CD8-positive, alpha-beta memory T cell (primary cell): ENCODE measurements at regions not wholly inside any gene's neighbourhood (a gene's known extent, or its start where the extent isn't known, plus 50 kb on each side); places are given as distances from the start of the nearest gene placed in this dataset.

Source experiments
- CTCF ChIA-PET: fragments of 350-600 bp; sonication (Branson Sonifier 250); formaldehyde crosslinking; loops from one replicate; lab custom pipeline; 2021; ENCODE audit warnings: antibody characterized with exemption; lab: Charles Lee
- POLR2A ChIA-PET: fragments of 350-600 bp; sonication (Branson Sonifier 250); formaldehyde crosslinking; loops from one replicate; lab custom pipeline; 2021; ENCODE audit warnings: antibody characterized with exemption; lab: Charles Lee
- DNase-seq, 5 donors: peaks; one replicate each; pipeline versions ENCODE4 v3.0.0 to v3.0.0-alpha.2; 2020 to 2022; ENCODE audit warnings: mixed read lengths in 1 of 5
- H3K27ac ChIP-seq: one replicate; pipeline ENCODE4 v1.7.0; 2013; ENCODE audit warnings: low read depth, mild to moderate bottlenecking, low read length, moderate library complexity
- H3K27me3 ChIP-seq: 2 replicates; pipeline ENCODE4 v1.7.0; 2013; ENCODE audit warnings: low read length, mild to moderate bottlenecking; ENCODE audit not compliant: insufficient read depth, poor library complexity, severe bottlenecking
- H3K36me3 ChIP-seq: 2 replicates; pipeline ENCODE4 v1.7.0; 2013; ENCODE audit warnings: mild to moderate bottlenecking, low read length, moderate library complexity; ENCODE audit not compliant: insufficient read depth
- H3K4me1 ChIP-seq: 2 replicates; pipeline ENCODE4 v1.7.0; 2013; ENCODE audit warnings: mild to moderate bottlenecking, low read length, moderate library complexity; ENCODE audit not compliant: insufficient read depth
- H3K4me3 ChIP-seq: 2 replicates; pipeline ENCODE4 v1.7.0; 2013; ENCODE audit warnings: mild to moderate bottlenecking, low read length
- H3K9me3 ChIP-seq: 2 replicates; pipeline ENCODE4 v1.7.0; 2013; ENCODE audit warnings: mild to moderate bottlenecking, low read length
- H3K27ac Mint-ChIP-seq, 8 donors: one replicate each; pipeline ENCODE4 v1.8.0; 2020 to 2021; ENCODE audit warnings: mixed read lengths in 8 of 8, mild to moderate bottlenecking in 6 of 8, inconsistent platforms in 3 of 8, moderate library complexity in 3 of 8
- H3K27me3 Mint-ChIP-seq, 2 donors: one replicate each; pipeline ENCODE4 v1.8.0; 2020 to 2021; ENCODE audit warnings: mixed read lengths in 2 of 2, mild to moderate bottlenecking in 1 of 2, moderate library complexity in 1 of 2
- H3K36me3 Mint-ChIP-seq, 3 donors: one replicate each; pipeline ENCODE4 v1.8.0; 2020 to 2021; ENCODE audit warnings: mixed read lengths in 3 of 3, inconsistent platforms in 1 of 3, mild to moderate bottlenecking in 1 of 3
- H3K4me1 Mint-ChIP-seq, 3 donors: one replicate each; pipeline ENCODE4 v1.8.0; 2020 to 2021; ENCODE audit warnings: mixed read lengths in 3 of 3, inconsistent platforms in 1 of 3, mild to moderate bottlenecking in 1 of 3
- H3K4me3 Mint-ChIP-seq, 7 donors: one replicate each; pipeline ENCODE4 v1.8.0; 2020 to 2021; ENCODE audit warnings: mixed read lengths in 7 of 7, mild to moderate bottlenecking in 6 of 7, moderate library complexity in 4 of 7, inconsistent platforms in 2 of 7
- H3K9me3 Mint-ChIP-seq, 5 donors: one replicate each; pipeline ENCODE4 v1.8.0; 2020 to 2022; ENCODE audit warnings: mixed read lengths in 5 of 5, mild to moderate bottlenecking in 3 of 5, moderate library complexity in 2 of 5, inconsistent platforms in 1 of 5

DNA sequence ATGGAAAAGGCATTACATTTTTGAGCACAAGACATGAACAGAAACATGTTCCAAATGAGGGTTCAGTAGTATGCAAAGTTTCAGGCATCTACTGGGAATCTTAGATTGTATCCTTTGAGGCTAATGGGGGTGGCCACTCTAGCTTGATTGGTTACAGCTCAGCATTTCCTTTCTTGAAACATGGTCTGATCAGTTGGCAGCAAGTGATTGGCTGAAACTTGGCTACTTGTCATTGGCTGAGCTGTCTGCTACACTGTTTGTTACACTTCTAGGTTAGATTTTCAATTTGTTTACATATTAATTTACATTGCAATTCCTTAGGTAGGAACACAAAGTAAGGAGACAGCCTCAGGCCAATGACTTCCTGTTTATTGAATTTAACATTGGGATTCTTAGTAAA, 918.0 kb upstream of the SEL1L start:
- Mint-ChIP-seq H3K27ac (no peak overlapping the region), H3K4me3 (no peak overlapping the region), H3K9me3 (peaks cover 0 to 45% (median 11%) of the 10 kb centered on the region in 5 donors), H3K4me1 (no peaks in the 10 kb centered on the region), H3K27me3 (no peaks in the 10 kb centered on the region), H3K36me3 (no peaks in the 10 kb centered on the region)
- ChIA-PET POLR2A (no interaction called here), CTCF (no interaction called here)
- H3K9me3 ChIP-seq = no peaks in the 10 kb centered on the region
- H3K4me3 ChIP-seq = no peak overlapping the region
- no peaks in the 10 kb centered on the region for H3K4me1 ChIP-seq
- no peak overlapping the region for H3K27ac ChIP-seq
- no peaks in the 10 kb centered on the region for H3K36me3 ChIP-seq
- DNase-seq = no peak
- no peaks in the 10 kb centered on the region for H3K27me3 ChIP-seq

DNA sequence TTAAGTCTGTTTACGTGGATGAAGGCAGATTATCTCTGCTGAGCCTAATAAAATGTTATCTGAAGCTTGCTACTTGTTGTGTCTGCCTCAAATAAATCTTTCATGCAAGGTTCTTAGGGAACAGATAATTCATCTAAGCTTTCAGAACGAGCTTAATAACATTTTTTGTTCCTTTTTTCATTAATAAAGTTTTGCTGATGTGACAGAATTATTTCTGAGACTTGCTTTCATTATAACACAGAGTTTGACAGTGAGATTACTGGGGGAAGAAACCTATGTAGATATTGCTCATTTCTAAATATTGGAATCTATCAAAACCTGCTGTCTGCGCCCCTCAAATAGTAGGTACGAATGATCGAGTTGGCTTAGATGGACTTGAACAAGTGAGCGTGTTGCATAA, 948.7 kb upstream of the SEL1L start:
- Mint-ChIP-seq H3K4me3 (no peak overlapping the region), H3K4me1 (no peaks in the 10 kb centered on the region), H3K9me3 (peaks cover 8 to 42% (median 12%) of the 10 kb centered on the region in 5 donors), H3K27me3 (no peaks in the 10 kb centered on the region), H3K27ac (no peak overlapping the region), H3K36me3 (no peaks in the 10 kb centered on the region)
- ChIA-PET POLR2A (no interaction called here), CTCF (no interaction called here)
- Histone ChIP-seq H3K27me3 (no peaks in the 10 kb centered on the region), H3K4me3 (no peak overlapping the region), H3K9me3 (no peaks in the 10 kb centered on the region), H3K4me1 (no peaks in the 10 kb centered on the region), H3K27ac (no peak overlapping the region), H3K36me3 (no peaks in the 10 kb centered on the region)
- no peak for DNase-seq

DNA sequence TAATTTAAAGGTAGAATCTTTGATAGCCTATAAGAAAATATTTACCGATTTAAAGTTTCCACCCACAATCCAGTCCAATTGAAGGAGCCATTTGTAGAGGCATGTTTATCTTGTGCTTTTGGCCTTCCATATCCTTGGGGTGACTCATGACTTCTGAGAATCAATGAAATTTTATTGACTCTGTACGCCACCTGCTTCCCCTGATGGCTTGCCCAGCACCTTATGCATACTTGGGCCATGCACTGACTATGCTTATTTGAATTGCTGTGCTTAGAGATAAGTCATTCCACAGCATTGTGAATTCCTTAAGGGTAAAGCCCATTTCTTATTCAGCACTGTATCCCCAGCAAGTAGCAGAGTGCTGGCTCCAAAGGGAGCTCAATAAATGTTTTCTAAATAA, 954.8 kb upstream of the SEL1L start:
- ChIA-PET POLR2A (no interaction called here), CTCF (no interaction called here)
- Histone ChIP-seq H3K27ac (no peak overlapping the region), H3K36me3 (no peaks in the 10 kb centered on the region), H3K4me1 (no peaks in the 10 kb centered on the region), H3K9me3 (no peaks in the 10 kb centered on the region), H3K27me3 (no peaks in the 10 kb centered on the region), H3K4me3 (no peak overlapping the region)
- no peaks in the 10 kb centered on the region for H3K36me3 Mint-ChIP-seq
- DNase-seq = no peak
- peaks cover 0 to 1% of the 10 kb centered on the region in 2 donors for H3K27me3 Mint-ChIP-seq
- H3K4me1 Mint-ChIP-seq = no peaks in the 10 kb centered on the region
- no peak overlapping the region for H3K4me3 Mint-ChIP-seq
- peaks cover 4 to 25% (median 7%) of the 10 kb centered on the region in 5 donors for H3K9me3 Mint-ChIP-seq
- no peak overlapping the region for H3K27ac Mint-ChIP-seq

DNA sequence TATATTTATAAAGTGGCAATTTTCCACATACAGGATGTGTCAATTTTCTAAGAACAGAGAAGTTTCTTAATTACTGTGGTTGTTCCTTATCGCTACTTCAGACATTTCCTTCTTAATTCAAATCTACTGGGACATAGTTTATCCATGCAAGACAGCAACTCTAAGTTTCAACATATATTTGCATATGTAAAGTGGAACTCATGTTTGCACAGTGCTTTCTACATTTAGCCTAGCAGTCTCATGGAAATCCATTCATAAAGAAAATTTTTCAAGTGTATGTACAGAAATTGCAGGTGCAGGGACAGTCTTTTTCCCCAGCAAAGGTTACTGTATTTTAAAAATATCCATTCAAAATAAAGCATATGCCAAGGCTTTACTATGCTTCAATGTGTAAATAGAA, 956.7 kb upstream of the SEL1L start:
- Histone ChIP-seq H3K4me1 (no peaks in the 10 kb centered on the region), H3K27ac (no peak overlapping the region), H3K36me3 (no peaks in the 10 kb centered on the region), H3K4me3 (no peak overlapping the region), H3K9me3 (no peaks in the 10 kb centered on the region), H3K27me3 (no peaks in the 10 kb centered on the region)
- no peaks in the 10 kb centered on the region for H3K4me1 Mint-ChIP-seq
- POLR2A ChIA-PET = no interaction called here
- CTCF ChIA-PET = no interaction called here
- no peak for DNase-seq
- H3K36me3 Mint-ChIP-seq = no peaks in the 10 kb centered on the region
- H3K27ac Mint-ChIP-seq = no peak overlapping the region
- H3K9me3 Mint-ChIP-seq = peaks cover 4 to 31% (median 6%) of the 10 kb centered on the region in 5 donors
- H3K27me3 Mint-ChIP-seq = peaks cover 0 to 1% of the 10 kb centered on the region in 2 donors
- H3K4me3 Mint-ChIP-seq = no peak overlapping the region

DNA sequence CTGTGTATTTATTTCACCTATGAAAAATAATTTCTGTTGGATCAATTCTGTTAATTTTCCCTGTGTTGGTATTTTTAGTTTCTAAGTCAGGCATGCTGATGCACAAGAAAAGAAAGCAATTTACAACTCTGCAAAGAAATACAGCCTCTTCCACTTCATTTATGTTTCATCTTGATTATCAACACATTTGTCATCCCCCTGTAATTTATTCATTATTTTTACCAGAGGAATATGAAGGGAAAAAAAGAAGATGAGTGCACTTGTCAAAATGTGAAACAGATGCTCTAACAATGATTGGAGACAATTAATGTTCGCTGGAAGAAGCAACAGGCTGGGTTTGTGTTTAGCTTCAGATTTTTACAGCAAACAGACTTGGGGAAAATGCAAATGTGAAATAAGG, 958.5 kb upstream of the SEL1L start:
- ChIA-PET CTCF (no interaction called here), POLR2A (no interaction called here)
- Mint-ChIP-seq H3K4me3 (no peak overlapping the region), H3K27me3 (peaks cover 0 to 1% of the 10 kb centered on the region in 2 donors), H3K36me3 (no peaks in the 10 kb centered on the region), H3K9me3 (peaks cover 5 to 35% (median 10%) of the 10 kb centered on the region in 5 donors), H3K4me1 (no peaks in the 10 kb centered on the region), H3K27ac (no peak overlapping the region)
- H3K9me3 ChIP-seq = no peaks in the 10 kb centered on the region
- H3K27ac ChIP-seq = no peak overlapping the region
- no peaks in the 10 kb centered on the region for H3K27me3 ChIP-seq
- H3K4me3 ChIP-seq = no peak overlapping the region
- no peaks in the 10 kb centered on the region for H3K4me1 ChIP-seq
- H3K36me3 ChIP-seq = no peaks in the 10 kb centered on the region
- no peak for DNase-seq

GRCh38 chr14:82500222-82500621, 966.6 kb upstream of the SEL1L start:
- H3K4me3 Mint-ChIP-seq = no peak overlapping the region
- H3K27ac Mint-ChIP-seq = no peak overlapping the region
- POLR2A ChIA-PET = no interaction called here

DNA sequence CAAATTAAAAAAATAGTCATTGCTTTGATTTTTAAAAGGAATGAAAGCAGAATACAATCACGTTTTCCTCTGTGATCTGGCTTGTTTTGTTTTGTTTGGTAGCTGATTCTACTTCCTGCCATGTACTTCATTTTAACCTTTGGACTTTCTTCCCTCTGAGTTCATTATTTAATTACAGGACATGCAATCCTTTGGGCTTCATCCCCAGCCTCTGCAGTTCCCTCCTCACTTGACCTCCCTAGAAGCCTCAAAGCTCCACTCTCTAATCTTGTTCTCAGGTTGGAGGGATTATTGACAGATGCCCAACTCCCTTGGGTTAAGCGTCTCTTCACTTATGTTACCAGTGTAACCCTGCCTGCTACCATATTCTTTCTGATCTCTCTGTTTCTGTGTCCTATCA, 967.9 kb upstream of the SEL1L start:
- DNase-seq = no peak
- Mint-ChIP-seq H3K36me3 (no peaks in the 10 kb centered on the region), H3K9me3 (peaks cover 3 to 22% (median 6%) of the 10 kb centered on the region in 5 donors), H3K4me3 (no peak overlapping the region), H3K27me3 (no peaks in the 10 kb centered on the region), H3K4me1 (no peaks in the 10 kb centered on the region), H3K27ac (no peak overlapping the region)
- no peaks in the 10 kb centered on the region for H3K27me3 ChIP-seq
- no peaks in the 10 kb centered on the region for H3K4me1 ChIP-seq
- ChIA-PET POLR2A (no interaction called here), CTCF (no interaction called here)
- no peaks in the 10 kb centered on the region for H3K9me3 ChIP-seq
- no peak overlapping the region for H3K27ac ChIP-seq
- no peak overlapping the region for H3K4me3 ChIP-seq
- H3K36me3 ChIP-seq = no peaks in the 10 kb centered on the region

More at GRCh38 chr14:82500222-82500621, 966.6 kb upstream of the SEL1L start:
- H3K27ac ChIP-seq = no peak overlapping the region
- no peak for DNase-seq
- Mint-ChIP-seq H3K36me3 (no peaks in the 10 kb centered on the region), H3K27me3 (no peaks in the 10 kb centered on the region), H3K4me1 (no peaks in the 10 kb centered on the region), H3K9me3 (peaks cover 4 to 21% (median 7%) of the 10 kb centered on the region in 5 donors)
- no peak overlapping the region for H3K4me3 ChIP-seq
- H3K27me3 ChIP-seq = no peaks in the 10 kb centered on the region
- no peaks in the 10 kb centered on the region for H3K36me3 ChIP-seq
- CTCF ChIA-PET = no interaction called here
- H3K4me1 ChIP-seq = no peaks in the 10 kb centered on the region
- H3K9me3 ChIP-seq = no peaks in the 10 kb centered on the region

- Mint-ChIP-seq H3K27me3 (no peaks in the 10 kb centered on the region), H3K27ac (no peak overlapping the region), H3K4me3 (no peak overlapping the region), H3K36me3 (no peaks in the 10 kb centered on the region), H3K9me3 (peaks cover 4 to 23% (median 9%) of the 10 kb centered on the region in 5 donors), H3K4me1 (no peaks in the 10 kb centered on the region)
- POLR2A ChIA-PET = no interaction called here
- no peaks in the 10 kb centered on the region for H3K4me1 ChIP-seq
- no peak overlapping the region for H3K4me3 ChIP-seq
- DNase-seq = no peak
- CTCF ChIA-PET = no interaction called here
- H3K27ac ChIP-seq = no peak overlapping the region
- no peaks in the 10 kb centered on the region for H3K36me3 ChIP-seq
- no peaks in the 10 kb centered on the region for H3K27me3 ChIP-seq
- no peaks in the 10 kb centered on the region for H3K9me3 ChIP-seq
These were observed 968.4 kb upstream of the SEL1L start for GRCh38 chr14:82502043-82502442.

DNA sequence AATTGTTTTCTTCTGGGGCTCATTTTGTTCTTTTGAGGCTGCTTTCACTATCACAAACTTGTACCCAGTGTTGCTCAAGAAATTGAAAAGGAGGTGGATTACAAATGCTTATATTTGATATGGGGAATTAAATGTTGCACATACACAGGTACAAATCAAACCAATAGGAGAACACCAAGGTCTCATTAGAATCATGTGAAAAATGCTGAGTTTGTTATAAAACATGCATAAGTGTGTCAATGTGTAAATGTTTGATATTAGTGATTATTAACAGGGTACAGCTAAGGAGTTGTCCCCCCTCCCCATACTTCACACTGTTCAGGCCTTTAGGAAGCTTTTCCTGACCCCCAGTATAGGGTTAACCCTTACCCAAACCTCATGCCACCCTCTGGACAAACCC, 971.2 kb upstream of the SEL1L start:
- H3K9me3 Mint-ChIP-seq = peaks cover 4 to 21% (median 14%) of the 10 kb centered on the region in 5 donors

More for the DNA sequence above, 971.2 kb upstream of the SEL1L start:
- no peak overlapping the region for H3K4me3 ChIP-seq
- Mint-ChIP-seq H3K36me3 (no peaks in the 10 kb centered on the region), H3K4me1 (no peaks in the 10 kb centered on the region), H3K27ac (no peak overlapping the region), H3K4me3 (no peak overlapping the region), H3K27me3 (no peaks in the 10 kb centered on the region)
- DNase-seq = no peak
- no peaks in the 10 kb centered on the region for H3K36me3 ChIP-seq
- ChIA-PET CTCF (no interaction called here), POLR2A (no interaction called here)
- H3K4me1 ChIP-seq = no peaks in the 10 kb centered on the region
- no peak overlapping the region for H3K27ac ChIP-seq
- no peaks in the 10 kb centered on the region for H3K9me3 ChIP-seq
- H3K27me3 ChIP-seq = no peaks in the 10 kb centered on the region
